ENCODE measurements at regions not wholly inside any gene's neighbourhood (a gene's known extent, or its start where the extent isn't known, plus 50 kb on each side); places are given as distances from the start of the nearest gene placed in this dataset.

DNA sequence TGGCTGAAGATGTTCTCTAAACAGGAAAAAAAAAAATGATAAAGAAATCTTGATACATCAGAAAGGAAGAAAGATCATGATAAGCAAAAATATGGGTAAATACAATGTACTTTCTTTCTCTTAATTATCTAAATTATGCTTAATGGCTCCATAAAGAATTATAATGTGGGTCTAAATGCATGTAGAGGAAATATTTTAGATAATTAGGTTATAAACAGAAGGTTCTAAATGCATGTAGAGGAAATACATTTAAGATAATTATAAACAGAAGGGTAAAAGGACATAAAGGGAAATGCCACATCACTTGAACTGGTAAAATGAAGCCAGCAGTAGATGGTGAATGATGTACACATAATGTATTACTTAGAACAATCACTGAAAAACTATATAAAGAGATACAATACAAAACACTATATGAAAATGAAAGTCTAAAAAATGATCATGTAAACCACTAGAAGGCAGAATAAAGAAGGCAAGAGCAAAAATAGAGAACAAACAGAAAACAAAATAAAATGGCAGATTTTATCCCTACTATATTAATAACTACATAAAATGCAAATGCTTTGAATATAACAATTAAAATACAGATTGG, 308.4 kb upstream of the CDH2 start:
- no peak for DNase-seq (ENCODE audit: low spot score)
- in situ Hi-C loops (cut with HindIII; ENCODE audit: extremely low pct_ligation_motif_present, low pct_unique_long_range_greater_than_20kb): no loop called here
- no peak for FAIRE-seq
- TF ChIP-seq ZNF292 (CRISPR knock-in tag; IDR thresholded peaks at IDR 0.05; ENCODE audit: borderline replicate concordance, low read depth) (no peak), RXRA (CRISPR knock-in tag; IDR thresholded peaks at IDR 0.05) (no peak), DR1 (CRISPR knock-in tag; IDR thresholded peaks at IDR 0.05) (no peak), MXD4 (CRISPR knock-in tag; IDR thresholded peaks at IDR 0.05) (no peak), YEATS2 (CRISPR knock-in tag; IDR thresholded peaks at IDR 0.05; ENCODE audit: borderline replicate concordance) (no peak), DPF2 (CRISPR knock-in tag; IDR thresholded peaks at IDR 0.05; ENCODE audit: borderline replicate concordance, low read depth) (no peak), ZC3H4 (CRISPR knock-in tag; IDR thresholded peaks at IDR 0.05; ENCODE audit: borderline replicate concordance) (no peak), YEATS4 (CRISPR knock-in tag; IDR thresholded peaks at IDR 0.05; ENCODE audit: borderline replicate concordance) (no peak), CBX2 (IDR thresholded peaks at IDR 0.05; ENCODE audit: low read depth, low read length) (no peak), CBX2 (CRISPR knock-in tag; IDR thresholded peaks at IDR 0.05; ENCODE audit: low read depth) (no peak), CBFB (CRISPR knock-in tag; IDR thresholded peaks at IDR 0.05) (no peak), SP1 (IDR thresholded peaks at IDR 0.05) (no peak), SP1 (CRISPR knock-in tag; IDR thresholded peaks at IDR 0.05) (no peak)
- TF ChIP-seq, protein P1, sequence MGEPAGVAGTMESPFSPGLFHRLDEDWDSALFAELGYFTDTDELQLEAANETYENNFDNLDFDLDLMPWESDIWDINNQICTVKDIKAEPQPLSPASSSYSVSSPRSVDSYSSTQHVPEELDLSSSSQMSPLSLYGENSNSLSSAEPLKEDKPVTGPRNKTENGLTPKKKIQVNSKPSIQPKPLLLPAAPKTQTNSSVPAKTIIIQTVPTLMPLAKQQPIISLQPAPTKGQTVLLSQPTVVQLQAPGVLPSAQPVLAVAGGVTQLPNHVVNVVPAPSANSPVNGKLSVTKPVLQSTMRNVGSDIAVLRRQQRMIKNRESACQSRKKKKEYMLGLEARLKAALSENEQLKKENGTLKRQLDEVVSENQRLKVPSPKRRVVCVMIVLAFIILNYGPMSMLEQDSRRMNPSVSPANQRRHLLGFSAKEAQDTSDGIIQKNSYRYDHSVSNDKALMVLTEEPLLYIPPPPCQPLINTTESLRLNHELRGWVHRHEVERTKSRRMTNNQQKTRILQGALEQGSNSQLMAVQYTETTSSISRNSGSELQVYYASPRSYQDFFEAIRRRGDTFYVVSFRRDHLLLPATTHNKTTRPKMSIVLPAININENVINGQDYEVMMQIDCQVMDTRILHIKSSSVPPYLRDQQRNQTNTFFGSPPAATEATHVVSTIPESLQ (CRISPR knock-in tag; conservative IDR thresholded peaks at IDR 0.05): no peak
- TF ChIP-seq, protein P2, sequence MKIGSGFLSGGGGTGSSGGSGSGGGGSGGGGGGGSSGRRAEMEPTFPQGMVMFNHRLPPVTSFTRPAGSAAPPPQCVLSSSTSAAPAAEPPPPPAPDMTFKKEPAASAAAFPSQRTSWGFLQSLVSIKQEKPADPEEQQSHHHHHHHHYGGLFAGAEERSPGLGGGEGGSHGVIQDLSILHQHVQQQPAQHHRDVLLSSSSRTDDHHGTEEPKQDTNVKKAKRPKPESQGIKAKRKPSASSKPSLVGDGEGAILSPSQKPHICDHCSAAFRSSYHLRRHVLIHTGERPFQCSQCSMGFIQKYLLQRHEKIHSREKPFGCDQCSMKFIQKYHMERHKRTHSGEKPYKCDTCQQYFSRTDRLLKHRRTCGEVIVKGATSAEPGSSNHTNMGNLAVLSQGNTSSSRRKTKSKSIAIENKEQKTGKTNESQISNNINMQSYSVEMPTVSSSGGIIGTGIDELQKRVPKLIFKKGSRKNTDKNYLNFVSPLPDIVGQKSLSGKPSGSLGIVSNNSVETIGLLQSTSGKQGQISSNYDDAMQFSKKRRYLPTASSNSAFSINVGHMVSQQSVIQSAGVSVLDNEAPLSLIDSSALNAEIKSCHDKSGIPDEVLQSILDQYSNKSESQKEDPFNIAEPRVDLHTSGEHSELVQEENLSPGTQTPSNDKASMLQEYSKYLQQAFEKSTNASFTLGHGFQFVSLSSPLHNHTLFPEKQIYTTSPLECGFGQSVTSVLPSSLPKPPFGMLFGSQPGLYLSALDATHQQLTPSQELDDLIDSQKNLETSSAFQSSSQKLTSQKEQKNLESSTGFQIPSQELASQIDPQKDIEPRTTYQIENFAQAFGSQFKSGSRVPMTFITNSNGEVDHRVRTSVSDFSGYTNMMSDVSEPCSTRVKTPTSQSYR (CRISPR knock-in tag; IDR thresholded peaks at IDR 0.05; ENCODE audit: borderline replicate concordance): no peak
- TF ChIP-seq, protein P3, sequence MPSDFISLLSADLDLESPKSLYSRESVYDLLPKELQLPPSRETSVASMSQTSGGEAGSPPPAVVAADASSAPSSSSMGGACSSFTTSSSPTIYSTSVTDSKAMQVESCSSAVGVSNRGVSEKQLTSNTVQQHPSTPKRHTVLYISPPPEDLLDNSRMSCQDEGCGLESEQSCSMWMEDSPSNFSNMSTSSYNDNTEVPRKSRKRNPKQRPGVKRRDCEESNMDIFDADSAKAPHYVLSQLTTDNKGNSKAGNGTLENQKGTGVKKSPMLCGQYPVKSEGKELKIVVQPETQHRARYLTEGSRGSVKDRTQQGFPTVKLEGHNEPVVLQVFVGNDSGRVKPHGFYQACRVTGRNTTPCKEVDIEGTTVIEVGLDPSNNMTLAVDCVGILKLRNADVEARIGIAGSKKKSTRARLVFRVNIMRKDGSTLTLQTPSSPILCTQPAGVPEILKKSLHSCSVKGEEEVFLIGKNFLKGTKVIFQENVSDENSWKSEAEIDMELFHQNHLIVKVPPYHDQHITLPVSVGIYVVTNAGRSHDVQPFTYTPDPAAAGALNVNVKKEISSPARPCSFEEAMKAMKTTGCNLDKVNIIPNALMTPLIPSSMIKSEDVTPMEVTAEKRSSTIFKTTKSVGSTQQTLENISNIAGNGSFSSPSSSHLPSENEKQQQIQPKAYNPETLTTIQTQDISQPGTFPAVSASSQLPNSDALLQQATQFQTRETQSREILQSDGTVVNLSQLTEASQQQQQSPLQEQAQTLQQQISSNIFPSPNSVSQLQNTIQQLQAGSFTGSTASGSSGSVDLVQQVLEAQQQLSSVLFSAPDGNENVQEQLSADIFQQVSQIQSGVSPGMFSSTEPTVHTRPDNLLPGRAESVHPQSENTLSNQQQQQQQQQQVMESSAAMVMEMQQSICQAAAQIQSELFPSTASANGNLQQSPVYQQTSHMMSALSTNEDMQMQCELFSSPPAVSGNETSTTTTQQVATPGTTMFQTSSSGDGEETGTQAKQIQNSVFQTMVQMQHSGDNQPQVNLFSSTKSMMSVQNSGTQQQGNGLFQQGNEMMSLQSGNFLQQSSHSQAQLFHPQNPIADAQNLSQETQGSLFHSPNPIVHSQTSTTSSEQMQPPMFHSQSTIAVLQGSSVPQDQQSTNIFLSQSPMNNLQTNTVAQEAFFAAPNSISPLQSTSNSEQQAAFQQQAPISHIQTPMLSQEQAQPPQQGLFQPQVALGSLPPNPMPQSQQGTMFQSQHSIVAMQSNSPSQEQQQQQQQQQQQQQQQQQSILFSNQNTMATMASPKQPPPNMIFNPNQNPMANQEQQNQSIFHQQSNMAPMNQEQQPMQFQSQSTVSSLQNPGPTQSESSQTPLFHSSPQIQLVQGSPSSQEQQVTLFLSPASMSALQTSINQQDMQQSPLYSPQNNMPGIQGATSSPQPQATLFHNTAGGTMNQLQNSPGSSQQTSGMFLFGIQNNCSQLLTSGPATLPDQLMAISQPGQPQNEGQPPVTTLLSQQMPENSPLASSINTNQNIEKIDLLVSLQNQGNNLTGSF (CRISPR knock-in tag; IDR thresholded peaks at IDR 0.05): no peak

More for the DNA sequence above, 308.4 kb upstream of the CDH2 start:
- Histone ChIP-seq H3K27me3 (ENCODE audit: control insufficient read depth in 1 of 2, insufficient read depth in 2 of 2, low read length in 2 of 2) (no peaks in the 10 kb centered on the region), H3K9me3 (ENCODE audit: low read length) (no peaks in the 10 kb centered on the region), H3K4me3 (replicated peaks in 1 of 3; ENCODE audit: insufficient read depth in 1 of 3, low read depth in 2 of 3, low read length in 3 of 3) (no peak overlapping the region), H3K36me3 (replicated peaks in 1 of 2; ENCODE audit: control insufficient read depth in 1 of 2, insufficient read depth in 2 of 2, low read length in 2 of 2) (no peaks in the 10 kb centered on the region), H3K79me2 (ENCODE audit: insufficient read depth, low read length) (no peaks in the 10 kb centered on the region), H3K4me2 (ENCODE audit: low read depth, low read length) (no peak overlapping the region), H3K27ac (ENCODE audit: extremely low read length, insufficient read depth, low read length) (no peak overlapping the region), H3K9ac (ENCODE audit: insufficient read depth, low read depth, low read length) (no peak overlapping the region), H4K20me1 (ENCODE audit: insufficient read depth, low read length) (no peaks in the 10 kb centered on the region), H3K4me1 (ENCODE audit: insufficient read depth, low read length) (no peaks in the 10 kb centered on the region), H2AFZ (ENCODE audit: low read length) (no peak overlapping the region)
- intact Hi-C loops (cut with micrococcal nuclease; ENCODE audit: unreplicated experiment): no loop called here
- ATAC-seq: no peak
- ChIA-PET POLR2A (no interaction called here), CTCF (ENCODE audit: low intra/inter-chr PET ratio, low total read pairs) (no interaction called here)
- BruUV-seq (replicated peaks): no TSS peak
